Thoracic aorta (tissue), 2 donors: ENCODE measurements at regions not wholly inside any gene's neighbourhood (a gene's known extent, or its start where the extent isn't known, plus 50 kb on each side); places are given as distances from the start of the nearest gene placed in this dataset.

Experiments used
- ATAC-seq: fragments of 150-250 bp; one replicate; pipeline ENCODE4 v1.8.0; 2017; ENCODE audit warnings: low read depth; ENCODE audit not compliant: insufficient number of reproducible peaks, low FRiP score
- DNase-seq: peaks from one replicate; pipeline ENCODE4 v3.0.0-alpha.2; 2020; ENCODE audit warnings: low spot score
- H3K27ac ChIP-seq, 2 donors: fragments of 200-600 bp; sonication (generic); 1 replicate in 1 of 2; 2 replicates in 1 of 2; pipeline ENCODE4 v1.5.1; 2016; ENCODE audit warnings: mild to moderate bottlenecking in 2 of 2, moderate library complexity in 2 of 2
- H3K27me3 ChIP-seq: fragments of 200-600 bp; sonication (generic); replicated peaks from 2 replicates; pipeline ENCODE4 v1.6.0; 2016; ENCODE audit warnings: mild to moderate bottlenecking; ENCODE audit not compliant: insufficient read depth
- H3K36me3 ChIP-seq: fragments of 200-600 bp; sonication (generic); one replicate; pipeline ENCODE4 v1.5.1; 2016
- H3K4me1 ChIP-seq, 2 donors: fragments of 200-600 bp; sonication (generic); 1 replicate in 1 of 2; 2 replicates in 1 of 2; pipeline versions ENCODE4 v1.5.1 to v1.6.0; 2016; ENCODE audit warnings: low read depth in 2 of 2, mild to moderate bottlenecking in 1 of 2; ENCODE audit not compliant: control insufficient read depth in 1 of 2
- H3K4me3 ChIP-seq: fragments of 200-600 bp; sonication (generic); 2 replicates; pipeline ENCODE4 v1.5.1; 2016; ENCODE audit warnings: mild to moderate bottlenecking
- H3K9me3 ChIP-seq: fragments of 200-600 bp; sonication (generic); 2 replicates; pipeline ENCODE4 v1.5.1; 2016
- CTCF ChIP-seq: fragments of 200-600 bp; sonication (generic); IDR thresholded peaks from one replicate; pipeline ENCODE4 v1.5.1; 2019; ENCODE audit warnings: antibody characterized with exemption

DNA sequence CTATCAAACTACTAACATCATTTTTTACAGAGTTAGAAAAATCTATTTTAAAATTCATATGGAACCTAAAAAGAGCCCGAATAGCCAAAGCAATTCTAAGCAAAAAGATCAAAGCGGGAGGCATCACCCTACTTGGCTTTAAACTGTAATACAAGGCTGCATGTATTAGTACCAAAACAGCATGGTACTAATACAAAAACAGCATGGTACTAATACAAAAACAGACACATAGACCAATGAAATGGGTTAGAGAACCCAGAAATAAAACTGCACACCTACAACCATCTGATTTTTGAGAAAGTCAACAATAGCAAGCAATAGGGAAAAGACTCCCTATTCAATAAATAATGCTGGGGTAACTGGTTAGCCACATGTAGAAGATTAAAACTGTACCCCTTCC lies 640.7 kb downstream of the IRS1 start:
- no peak overlapping the region for H3K4me3 ChIP-seq
- no peak for DNase-seq
- no peak overlapping the region for H3K27ac ChIP-seq
- no peaks in the 10 kb centered on the region for H3K36me3 ChIP-seq
- no peaks in the 10 kb centered on the region for H3K27me3 ChIP-seq
- ATAC-seq, result no peak
- H3K4me1 ChIP-seq, result no peaks in the 10 kb centered on the region
- no peaks in the 10 kb centered on the region for H3K9me3 ChIP-seq
- no peak for TF ChIP-seq CTCF

GRCh38 chr2:226158229-226158628 lies 641.4 kb downstream of the IRS1 start:
- ATAC-seq, result no peak
- no peaks in the 10 kb centered on the region for H3K36me3 ChIP-seq
- no peaks in the 10 kb centered on the region for H3K4me1 ChIP-seq
- no peak overlapping the region for H3K27ac ChIP-seq
- no peak for DNase-seq
- no peaks in the 10 kb centered on the region for H3K9me3 ChIP-seq
- no peaks in the 10 kb centered on the region for H3K27me3 ChIP-seq
- H3K4me3 ChIP-seq, result no peak overlapping the region
- TF ChIP-seq CTCF, result no peak

DNA sequence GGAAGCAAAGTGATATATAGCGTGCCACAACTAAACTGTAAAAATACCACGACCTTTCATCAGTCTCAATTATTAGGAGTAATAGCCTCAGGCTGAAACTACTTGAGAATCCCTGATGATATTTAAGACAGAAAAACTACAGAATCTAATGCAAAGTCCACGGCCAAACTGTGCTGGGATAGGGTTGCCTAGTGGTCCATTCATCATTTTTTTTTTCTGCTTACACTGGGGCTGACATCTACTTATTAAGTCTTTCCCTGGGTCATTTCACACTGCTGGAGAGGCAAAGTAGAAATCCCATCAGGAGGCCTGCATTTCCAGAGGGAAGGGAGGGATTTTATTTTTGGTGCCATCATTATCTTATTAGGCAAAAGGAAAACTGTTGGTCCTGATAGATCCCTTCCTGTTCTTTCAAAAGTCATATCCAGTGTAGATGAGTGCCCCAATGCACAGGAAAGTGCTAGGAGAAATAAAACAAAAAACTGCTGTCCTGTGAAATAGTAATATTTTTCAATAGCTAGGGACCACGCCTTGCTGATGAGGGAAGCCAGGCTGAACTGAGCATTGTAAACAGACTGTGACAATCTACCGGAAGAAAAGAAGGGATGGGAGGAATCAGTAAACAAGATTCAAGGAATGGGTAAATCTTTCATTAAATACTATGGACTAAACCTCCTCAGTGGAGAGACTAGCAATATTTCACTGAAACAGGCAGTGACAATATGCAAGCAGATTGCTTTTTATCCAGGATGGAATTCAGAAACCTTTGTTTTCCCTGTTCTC lies 644.3 kb downstream of the IRS1 start:
- Histone ChIP-seq H3K36me3 (no peaks in the 10 kb centered on the region), H3K27ac (no peak overlapping the region), H3K4me3 (no peak overlapping the region), H3K27me3 (no peaks in the 10 kb centered on the region), H3K4me1 (no peaks in the 10 kb centered on the region), H3K9me3 (no peaks in the 10 kb centered on the region)
- DNase-seq, result no peak
- ATAC-seq, result no peak
- no peak for TF ChIP-seq CTCF

DNA sequence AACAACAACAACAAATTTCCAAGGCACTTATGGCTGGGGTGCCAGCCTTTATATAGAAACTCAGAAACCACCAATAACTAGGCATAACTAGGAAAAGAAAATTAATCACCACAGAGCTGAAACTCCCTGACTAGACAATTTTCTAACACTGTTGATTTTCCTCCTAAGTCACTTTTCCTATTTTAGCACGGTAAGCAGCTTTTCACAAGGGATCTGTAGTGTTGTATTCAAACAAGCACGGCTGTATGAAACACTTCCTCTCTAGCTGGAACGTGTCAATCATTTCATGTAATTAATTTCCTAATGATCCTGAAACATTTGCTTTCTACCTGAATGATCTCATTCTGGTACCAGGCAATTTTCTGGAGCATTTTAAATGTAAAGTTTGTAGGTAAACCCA lies 645.0 kb downstream of the IRS1 start:
- ATAC-seq, result no peak
- DNase-seq, result no peak
- no peak overlapping the region for H3K4me3 ChIP-seq
- H3K36me3 ChIP-seq, result no peaks in the 10 kb centered on the region
- H3K9me3 ChIP-seq, result no peaks in the 10 kb centered on the region
- no peaks in the 10 kb centered on the region for H3K4me1 ChIP-seq
- no peak overlapping the region for H3K27ac ChIP-seq
- H3K27me3 ChIP-seq, result no peaks in the 10 kb centered on the region
- no peak for TF ChIP-seq CTCF

DNA sequence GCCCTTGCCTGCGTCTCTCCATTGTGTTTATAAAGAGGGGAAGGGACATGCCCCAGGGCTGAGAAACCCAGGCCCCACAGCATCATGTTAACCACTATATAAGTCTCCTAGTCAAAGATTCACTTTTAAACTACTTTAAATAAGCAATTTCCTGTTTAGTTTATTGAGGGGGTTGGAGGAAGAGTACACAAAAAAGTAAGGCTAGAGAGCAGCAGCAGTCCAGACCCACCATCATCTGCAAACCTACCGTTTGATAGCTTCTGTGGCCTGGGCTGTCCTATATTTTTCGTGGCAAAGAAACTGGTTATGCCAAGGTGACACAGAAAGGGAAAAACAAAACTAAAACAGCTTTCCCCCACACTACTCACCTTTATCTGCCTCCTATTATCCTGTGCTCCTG lies 646.1 kb downstream of the IRS1 start:
- Histone ChIP-seq H3K9me3 (no peaks in the 10 kb centered on the region), H3K4me3 (no peak overlapping the region), H3K36me3 (no peaks in the 10 kb centered on the region), H3K27ac (no peak overlapping the region), H3K4me1 (no peaks in the 10 kb centered on the region), H3K27me3 (no peaks in the 10 kb centered on the region)
- ATAC-seq, result no peak
- no peak for TF ChIP-seq CTCF
- no peak for DNase-seq
